ENCODE measurements at regions not wholly inside any gene's neighbourhood (a gene's known extent, or its start where the extent isn't known, plus 50 kb on each side); places are given as distances from the start of the nearest gene placed in this dataset.

GRCh38 chr2:206218156-206218555 lies 56.3 kb upstream of the ZDBF2 start:
- DNase-seq = no peak
- no peak overlapping the region for H3K27ac ChIP-seq
- no peaks in the 10 kb centered on the region for H3K4me1 ChIP-seq (replicated peaks in 1 of 2)
- no peak for TF ChIP-seq CTCF (IDR thresholded peaks at IDR 0.05)
- TF ChIP-seq POLR2A (IDR thresholded peaks at IDR 0.05) = no peak
- H3K27me3 ChIP-seq = no peaks in the 10 kb centered on the region
- H3K36me3 ChIP-seq (replicated peaks in 1 of 2) = no peaks in the 10 kb centered on the region
- 81 to 97% (median 93%) methylated on average over 4 of the region's 4 CpGs for WGBS, 4 donors
- no peak overlapping the region for H3K4me3 ChIP-seq
- intact Hi-C loops (cut with DNase I) = no loop called here
- H3K9me3 ChIP-seq (replicated peaks in 1 of 3) = no peaks in the 10 kb centered on the region

GRCh38 chr2:206218796-206219499 lies 55.5 kb upstream of the ZDBF2 start:
- H3K27ac ChIP-seq = no peak overlapping the region
- 74 to 82% (median 77%) methylated on average over 4 of the region's 4 CpGs for WGBS, 4 donors
- intact Hi-C loops (cut with DNase I) = no loop called here
- H3K9me3 ChIP-seq (replicated peaks in 1 of 3) = no peaks in the 10 kb centered on the region
- TF ChIP-seq POLR2A (IDR thresholded peaks at IDR 0.05) (no peak), CTCF (IDR thresholded peaks at IDR 0.05) (no peak)
- H3K4me3 ChIP-seq = no peak overlapping the region
- H3K36me3 ChIP-seq (replicated peaks in 1 of 2) = no peaks in the 10 kb centered on the region
- DNase-seq = no peak
- no peaks in the 10 kb centered on the region for H3K4me1 ChIP-seq (replicated peaks in 1 of 2)
- H3K27me3 ChIP-seq = no peaks in the 10 kb centered on the region

GRCh38 chr2:206219957-206220356 lies 54.5 kb upstream of the ZDBF2 start:
- intact Hi-C loops (cut with DNase I) = no loop called here
- Histone ChIP-seq H3K27ac (no peak overlapping the region), H3K9me3 (replicated peaks in 1 of 3) (no peaks in the 10 kb centered on the region), H3K36me3 (replicated peaks in 1 of 2) (no peaks in the 10 kb centered on the region), H3K4me3 (no peak overlapping the region), H3K4me1 (replicated peaks in 1 of 2) (no peaks in the 10 kb centered on the region), H3K27me3 (no peaks in the 10 kb centered on the region)
- WGBS, 4 donors = 35 to 51% (median 47%) methylated on average over 3 of the region's 3 CpGs
- DNase-seq = no peak
- no peak for TF ChIP-seq CTCF (IDR thresholded peaks at IDR 0.05)
- no peak for TF ChIP-seq POLR2A (IDR thresholded peaks at IDR 0.05)

GRCh38 chr2:206220997-206221396 lies 53.5 kb upstream of the ZDBF2 start:
- 78 to 87% (median 83%) methylated on average over 3 of the region's 3 CpGs for WGBS, 4 donors
- H3K4me1 ChIP-seq (replicated peaks in 1 of 2) = no peaks in the 10 kb centered on the region
- TF ChIP-seq CTCF (IDR thresholded peaks at IDR 0.05) (no peak), POLR2A (IDR thresholded peaks at IDR 0.05) (no peak)
- H3K27me3 ChIP-seq = no peaks in the 10 kb centered on the region
- no peaks in the 10 kb centered on the region for H3K36me3 ChIP-seq (replicated peaks in 1 of 2)
- intact Hi-C loops (cut with DNase I) = no loop called here
- H3K9me3 ChIP-seq (replicated peaks in 1 of 3) = no peaks in the 10 kb centered on the region
- no peak overlapping the region for H3K27ac ChIP-seq
- no peak overlapping the region for H3K4me3 ChIP-seq
- no peak for DNase-seq

Measured in adrenal gland (tissue), 9 donors.